ENCODE measurements at regions not wholly inside any gene's neighbourhood (a gene's known extent, or its start where the extent isn't known, plus 50 kb on each side); places are given as distances from the start of the nearest gene placed in this dataset.
"Not testable (repeated sequence)": the region's sequence is repeated elsewhere in the genome, so short reads cannot be mapped to it uniquely, and the experiment has no call there.

DNA sequence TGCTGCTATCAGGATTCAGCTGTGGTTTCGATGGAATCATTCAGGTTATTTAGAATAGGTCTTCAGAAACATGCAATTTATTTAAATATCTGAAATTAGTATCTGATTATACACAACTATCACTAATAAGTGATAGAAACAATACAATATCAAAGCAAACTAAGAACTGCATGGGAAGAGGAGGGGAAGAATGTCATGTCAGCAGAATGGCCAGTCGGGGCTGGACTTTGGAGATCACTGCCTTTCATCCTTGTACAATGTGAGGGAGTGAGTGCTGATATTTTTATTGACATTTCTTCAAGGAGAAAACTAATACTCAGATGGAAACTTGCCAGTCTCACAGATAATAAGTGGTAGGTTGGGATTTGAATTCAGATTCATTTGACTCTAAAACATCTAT lies 224.0 kb upstream of the LINC00305 start:
- POLR2A ChIA-PET: no interaction called here

DNA sequence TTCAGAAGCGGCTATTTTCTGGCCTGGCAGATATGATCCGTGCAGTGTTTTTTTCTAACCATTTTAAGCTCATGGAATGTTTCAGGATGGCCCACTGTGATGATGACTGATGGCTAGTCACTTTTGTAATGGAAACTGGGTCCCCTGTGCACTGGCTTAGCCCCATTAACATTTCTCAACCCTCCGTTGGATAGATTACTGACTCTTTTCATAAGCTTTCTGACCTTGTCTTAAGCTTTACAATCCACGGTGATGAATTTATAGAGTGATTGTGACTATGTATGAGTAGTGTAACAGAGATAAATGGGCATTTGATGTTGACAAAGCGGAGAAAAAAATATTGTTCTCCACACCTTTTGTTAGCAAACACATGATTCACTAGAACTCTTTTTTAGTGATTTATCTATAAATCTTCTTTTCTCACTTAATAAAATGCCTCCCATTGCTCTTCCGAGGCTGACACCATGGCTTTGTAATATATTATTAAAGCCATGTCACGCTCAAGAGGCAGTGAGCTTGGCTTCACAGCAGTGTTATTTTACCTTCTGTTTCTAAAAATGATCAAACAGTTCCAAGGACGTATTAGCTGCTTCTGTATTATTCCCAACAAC lies 221.0 kb upstream of the LINC00305 start:
- H3K27ac Mint-ChIP-seq; H3K4me3 Mint-ChIP-seq; POLR2A ChIA-PET; H3K27me3 Mint-ChIP-seq (ENCODE audit: low read depth); H3K4me1 Mint-ChIP-seq; H3K9me3 Mint-ChIP-seq; H3K36me3 Mint-ChIP-seq; ATAC-seq; CTCF ChIA-PET; DNase-seq (ENCODE audit: low spot score): not testable (repeated sequence)

More for the DNA sequence above, 224.0 kb upstream of the LINC00305 start:
- CTCF ChIA-PET: no interaction called here
- H3K4me1 Mint-ChIP-seq: no peaks in the 10 kb centered on the region
- TF ChIP-seq ZNF423 (CRISPR knock-in tag; IDR thresholded peaks at IDR 0.05) (no peak), JUN (CRISPR knock-in tag; IDR thresholded peaks at IDR 0.05) (no peak), SMAD3 (CRISPR knock-in tag; IDR thresholded peaks at IDR 0.05; ENCODE audit: borderline replicate concordance) (no peak)
- TF ChIP-seq, protein P1, sequence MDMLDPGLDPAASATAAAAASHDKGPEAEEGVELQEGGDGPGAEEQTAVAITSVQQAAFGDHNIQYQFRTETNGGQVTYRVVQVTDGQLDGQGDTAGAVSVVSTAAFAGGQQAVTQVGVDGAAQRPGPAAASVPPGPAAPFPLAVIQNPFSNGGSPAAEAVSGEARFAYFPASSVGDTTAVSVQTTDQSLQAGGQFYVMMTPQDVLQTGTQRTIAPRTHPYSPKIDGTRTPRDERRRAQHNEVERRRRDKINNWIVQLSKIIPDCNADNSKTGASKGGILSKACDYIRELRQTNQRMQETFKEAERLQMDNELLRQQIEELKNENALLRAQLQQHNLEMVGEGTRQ (CRISPR knock-in tag; IDR thresholded peaks at IDR 0.05): no peak
- H3K27me3 Mint-ChIP-seq (ENCODE audit: low read depth): no peaks in the 10 kb centered on the region
- no peak overlapping the region for H3K27ac Mint-ChIP-seq
- DNase-seq (ENCODE audit: low spot score) (no peak), ATAC-seq (no peak)
- H3K36me3 Mint-ChIP-seq: peaks cover 10% of the 10 kb centered on the region; the same call in 1 of the 2 replicates
- H3K4me3 Mint-ChIP-seq: no peak overlapping the region
- H3K9me3 Mint-ChIP-seq: peaks cover 27% of the 10 kb centered on the region

DNA sequence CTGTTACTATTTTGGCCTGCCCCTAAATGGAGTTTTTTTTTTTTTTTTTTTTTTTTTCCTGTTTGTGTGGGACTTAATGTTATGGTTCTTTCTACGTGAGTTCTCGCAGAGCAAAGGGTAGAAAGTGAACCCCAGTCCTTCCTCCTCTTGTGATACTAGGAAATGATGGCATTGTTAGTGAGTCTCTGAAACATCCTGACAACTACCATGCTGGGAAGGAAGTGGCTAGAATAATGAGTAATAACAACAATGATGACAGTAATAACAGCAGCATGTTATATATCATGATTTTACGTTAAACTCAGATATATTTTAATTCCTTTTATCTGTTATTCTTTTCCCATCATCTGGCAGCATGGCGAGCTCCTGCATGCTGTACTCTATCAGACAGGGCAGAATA lies 216.2 kb upstream of the LINC00305 start:
- ChIA-PET CTCF (no interaction called here), POLR2A (no interaction called here)
- H3K4me3 Mint-ChIP-seq: no peak overlapping the region
- TF ChIP-seq, protein P2, sequence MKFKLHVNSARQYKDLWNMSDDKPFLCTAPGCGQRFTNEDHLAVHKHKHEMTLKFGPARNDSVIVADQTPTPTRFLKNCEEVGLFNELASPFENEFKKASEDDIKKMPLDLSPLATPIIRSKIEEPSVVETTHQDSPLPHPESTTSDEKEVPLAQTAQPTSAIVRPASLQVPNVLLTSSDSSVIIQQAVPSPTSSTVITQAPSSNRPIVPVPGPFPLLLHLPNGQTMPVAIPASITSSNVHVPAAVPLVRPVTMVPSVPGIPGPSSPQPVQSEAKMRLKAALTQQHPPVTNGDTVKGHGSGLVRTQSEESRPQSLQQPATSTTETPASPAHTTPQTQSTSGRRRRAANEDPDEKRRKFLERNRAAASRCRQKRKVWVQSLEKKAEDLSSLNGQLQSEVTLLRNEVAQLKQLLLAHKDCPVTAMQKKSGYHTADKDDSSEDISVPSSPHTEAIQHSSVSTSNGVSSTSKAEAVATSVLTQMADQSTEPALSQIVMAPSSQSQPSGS (CRISPR knock-in tag; IDR thresholded peaks at IDR 0.05; ENCODE audit: borderline replicate concordance, low read depth): no peak
- TF ChIP-seq, protein P1 (CRISPR knock-in tag; IDR thresholded peaks at IDR 0.05): no peak
- TF ChIP-seq, protein P3, sequence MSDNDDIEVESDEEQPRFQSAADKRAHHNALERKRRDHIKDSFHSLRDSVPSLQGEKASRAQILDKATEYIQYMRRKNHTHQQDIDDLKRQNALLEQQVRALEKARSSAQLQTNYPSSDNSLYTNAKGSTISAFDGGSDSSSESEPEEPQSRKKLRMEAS (CRISPR knock-in tag; IDR thresholded peaks at IDR 0.05): no peak
- TF ChIP-seq, protein P4, sequence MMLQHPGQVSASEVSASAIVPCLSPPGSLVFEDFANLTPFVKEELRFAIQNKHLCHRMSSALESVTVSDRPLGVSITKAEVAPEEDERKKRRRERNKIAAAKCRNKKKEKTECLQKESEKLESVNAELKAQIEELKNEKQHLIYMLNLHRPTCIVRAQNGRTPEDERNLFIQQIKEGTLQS (CRISPR knock-in tag; conservative IDR thresholded peaks at IDR 0.05): no peak
- no peak for TF ChIP-seq OVOL2 (CRISPR knock-in tag; IDR thresholded peaks at IDR 0.05; ENCODE audit: borderline replicate concordance)
- no peak for TF ChIP-seq ETV6 (CRISPR knock-in tag; IDR thresholded peaks at IDR 0.05)
- no peak for TF ChIP-seq ZNF317 (CRISPR knock-in tag; IDR thresholded peaks at IDR 0.05; ENCODE audit: borderline replicate concordance, low read depth)
- TF ChIP-seq TEAD1 (CRISPR knock-in tag; IDR thresholded peaks at IDR 0.05): no peak
- no peak for TF ChIP-seq JUN (CRISPR knock-in tag; IDR thresholded peaks at IDR 0.05)
- TF ChIP-seq, protein P5, sequence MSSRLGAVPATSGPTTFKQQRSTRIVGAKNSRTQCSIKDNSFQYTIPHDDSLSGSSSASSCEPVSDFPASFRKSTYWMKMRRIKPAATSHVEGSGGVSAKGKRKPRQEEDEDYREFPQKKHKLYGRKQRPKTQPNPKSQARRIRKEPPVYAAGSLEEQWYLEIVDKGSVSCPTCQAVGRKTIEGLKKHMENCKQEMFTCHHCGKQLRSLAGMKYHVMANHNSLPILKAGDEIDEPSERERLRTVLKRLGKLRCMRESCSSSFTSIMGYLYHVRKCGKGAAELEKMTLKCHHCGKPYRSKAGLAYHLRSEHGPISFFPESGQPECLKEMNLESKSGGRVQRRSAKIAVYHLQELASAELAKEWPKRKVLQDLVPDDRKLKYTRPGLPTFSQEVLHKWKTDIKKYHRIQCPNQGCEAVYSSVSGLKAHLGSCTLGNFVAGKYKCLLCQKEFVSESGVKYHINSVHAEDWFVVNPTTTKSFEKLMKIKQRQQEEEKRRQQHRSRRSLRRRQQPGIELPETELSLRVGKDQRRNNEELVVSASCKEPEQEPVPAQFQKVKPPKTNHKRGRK (CRISPR knock-in tag; IDR thresholded peaks at IDR 0.05; ENCODE audit: borderline replicate concordance): no peak
- TF ChIP-seq, protein P6, sequence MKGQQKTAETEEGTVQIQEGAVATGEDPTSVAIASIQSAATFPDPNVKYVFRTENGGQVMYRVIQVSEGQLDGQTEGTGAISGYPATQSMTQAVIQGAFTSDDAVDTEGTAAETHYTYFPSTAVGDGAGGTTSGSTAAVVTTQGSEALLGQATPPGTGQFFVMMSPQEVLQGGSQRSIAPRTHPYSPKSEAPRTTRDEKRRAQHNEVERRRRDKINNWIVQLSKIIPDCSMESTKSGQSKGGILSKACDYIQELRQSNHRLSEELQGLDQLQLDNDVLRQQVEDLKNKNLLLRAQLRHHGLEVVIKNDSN (CRISPR knock-in tag; IDR thresholded peaks at IDR 0.05): no peak
- TF ChIP-seq, protein P7, sequence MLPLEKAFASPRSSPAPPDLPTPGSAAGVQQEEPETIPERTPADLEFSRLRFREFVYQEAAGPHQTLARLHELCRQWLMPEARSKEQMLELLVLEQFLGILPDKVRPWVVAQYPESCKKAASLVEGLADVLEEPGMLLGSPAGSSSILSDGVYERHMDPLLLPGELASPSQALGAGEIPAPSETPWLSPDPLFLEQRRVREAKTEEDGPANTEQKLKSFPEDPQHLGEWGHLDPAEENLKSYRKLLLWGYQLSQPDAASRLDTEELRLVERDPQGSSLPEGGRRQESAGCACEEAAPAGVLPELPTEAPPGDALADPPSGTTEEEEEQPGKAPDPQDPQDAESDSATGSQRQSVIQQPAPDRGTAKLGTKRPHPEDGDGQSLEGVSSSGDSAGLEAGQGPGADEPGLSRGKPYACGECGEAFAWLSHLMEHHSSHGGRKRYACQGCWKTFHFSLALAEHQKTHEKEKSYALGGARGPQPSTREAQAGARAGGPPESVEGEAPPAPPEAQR (CRISPR knock-in tag; IDR thresholded peaks at IDR 0.05): no peak
- peaks cover 26% of the 10 kb centered on the region for H3K36me3 Mint-ChIP-seq
- peaks cover 30% of the 10 kb centered on the region for H3K9me3 Mint-ChIP-seq
- DNase-seq (ENCODE audit: low spot score) (no peak), ATAC-seq (no peak)
- no peak overlapping the region for H3K27ac Mint-ChIP-seq
- H3K27me3 Mint-ChIP-seq (ENCODE audit: low read depth): no peaks in the 10 kb centered on the region
- no peaks in the 10 kb centered on the region for H3K4me1 Mint-ChIP-seq
